ENCODE measurements at regions not wholly inside any gene's neighbourhood (a gene's known extent, or its start where the extent isn't known, plus 50 kb on each side); places are given as distances from the start of the nearest gene placed in this dataset.

DNA sequence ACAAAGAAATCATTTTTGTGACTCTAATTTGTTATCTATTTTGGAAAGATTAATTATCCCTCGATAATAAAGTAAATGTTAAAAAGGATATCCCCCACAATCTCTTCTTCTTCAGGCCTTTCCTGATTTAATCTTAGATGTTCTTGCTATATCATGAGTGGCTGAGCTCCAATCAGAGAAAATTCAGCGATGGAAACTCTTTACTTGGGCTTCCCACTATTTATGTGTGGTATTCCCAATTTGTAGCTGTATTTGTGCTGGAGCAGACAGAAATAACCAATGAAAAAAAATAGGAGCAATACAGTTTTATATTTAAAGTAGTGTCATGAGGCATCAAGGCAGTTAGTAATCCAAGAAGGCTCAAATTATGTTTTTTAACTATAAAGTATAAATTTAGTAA is 539.1 kb downstream of the PRKD1 start:
- Histone ChIP-seq H3K27me3 (ENCODE audit: control insufficient read depth, insufficient read depth, low read length, poor library complexity, severe bottlenecking) (no peaks in the 10 kb centered on the region), H3K9me3 (ENCODE audit: control insufficient read depth, low read length) (no peaks in the 10 kb centered on the region), H3K36me3 (ENCODE audit: control insufficient read depth, insufficient read depth, low read length) (no peaks in the 10 kb centered on the region), H3K9ac (ENCODE audit: extremely low read depth, low read length, poor library complexity, severe bottlenecking) (no peak overlapping the region), H3K27ac (ENCODE audit: low read depth, low read length) (no peak overlapping the region), H3K4me1 (ENCODE audit: control insufficient read depth, insufficient read depth, low read length) (no peaks in the 10 kb centered on the region), H3K4me3 (ENCODE audit: low read length) (no peak overlapping the region)
- no peaks in the 10 kb centered on the region for H3K9me3 Mint-ChIP-seq
- no peaks in the 10 kb centered on the region for H3K36me3 Mint-ChIP-seq (ENCODE audit: low read depth)
- DNase-seq, result no peak
- peaks cover 33% of the 10 kb centered on the region for H3K4me1 Mint-ChIP-seq
- H3K27me3 Mint-ChIP-seq (ENCODE audit: insufficient read depth), result no peaks in the 10 kb centered on the region
- H3K4me3 Mint-ChIP-seq, result no peak overlapping the region
- H3K27ac Mint-ChIP-seq, result no peak overlapping the region
- WGBS, 2 experiments (ENCODE audit: insufficient coverage in 1 of 2, insufficient read length in 1 of 2), result 84 to 100% methylated on average over 1 of the region's 2 CpGs
- TF ChIP-seq, protein P1, sequence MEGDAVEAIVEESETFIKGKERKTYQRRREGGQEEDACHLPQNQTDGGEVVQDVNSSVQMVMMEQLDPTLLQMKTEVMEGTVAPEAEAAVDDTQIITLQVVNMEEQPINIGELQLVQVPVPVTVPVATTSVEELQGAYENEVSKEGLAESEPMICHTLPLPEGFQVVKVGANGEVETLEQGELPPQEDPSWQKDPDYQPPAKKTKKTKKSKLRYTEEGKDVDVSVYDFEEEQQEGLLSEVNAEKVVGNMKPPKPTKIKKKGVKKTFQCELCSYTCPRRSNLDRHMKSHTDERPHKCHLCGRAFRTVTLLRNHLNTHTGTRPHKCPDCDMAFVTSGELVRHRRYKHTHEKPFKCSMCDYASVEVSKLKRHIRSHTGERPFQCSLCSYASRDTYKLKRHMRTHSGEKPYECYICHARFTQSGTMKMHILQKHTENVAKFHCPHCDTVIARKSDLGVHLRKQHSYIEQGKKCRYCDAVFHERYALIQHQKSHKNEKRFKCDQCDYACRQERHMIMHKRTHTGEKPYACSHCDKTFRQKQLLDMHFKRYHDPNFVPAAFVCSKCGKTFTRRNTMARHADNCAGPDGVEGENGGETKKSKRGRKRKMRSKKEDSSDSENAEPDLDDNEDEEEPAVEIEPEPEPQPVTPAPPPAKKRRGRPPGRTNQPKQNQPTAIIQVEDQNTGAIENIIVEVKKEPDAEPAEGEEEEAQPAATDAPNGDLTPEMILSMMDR (conservative IDR thresholded peaks at IDR 0.05), result no peak

DNA sequence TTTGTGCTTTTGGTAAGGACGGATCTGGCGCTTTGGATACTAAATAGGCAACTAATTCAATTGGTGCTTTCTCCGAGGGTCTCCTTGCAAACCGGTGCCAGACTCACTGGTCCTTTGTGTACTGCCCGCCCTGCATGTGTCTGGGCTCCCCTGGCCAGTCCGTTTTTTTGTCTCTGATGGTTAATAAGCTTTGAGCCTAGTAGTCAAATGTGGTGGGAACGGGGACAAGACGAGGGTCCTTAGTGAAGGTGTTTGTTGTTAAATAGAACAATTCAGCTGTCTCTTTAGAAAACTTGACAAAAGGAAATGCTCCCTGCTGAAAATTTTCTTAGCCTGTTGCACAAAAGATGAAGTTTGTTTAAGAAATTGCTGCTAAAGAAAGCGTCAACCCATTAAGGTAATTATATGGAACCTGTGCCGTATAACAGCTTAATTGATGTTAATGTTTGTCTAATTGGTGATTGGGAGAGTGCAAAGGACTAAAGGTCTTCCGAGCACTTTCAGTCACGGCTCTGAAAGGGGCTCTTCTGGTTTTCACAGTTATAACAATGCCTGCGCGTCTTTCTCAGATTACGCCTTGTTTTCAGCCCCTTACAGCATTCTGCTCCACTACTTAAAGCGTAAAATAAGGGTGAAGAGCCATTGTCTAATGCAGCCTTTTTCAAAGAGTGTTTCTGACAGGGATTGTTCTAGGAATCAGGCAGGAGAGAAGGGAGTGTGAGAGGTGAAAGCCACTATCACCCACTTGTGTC is 537.4 kb downstream of the PRKD1 start:
- peak overlapping the region; percentile 38 for H3K4me3 Mint-ChIP-seq
- DNase-seq, result peak; percentile 63
- H3K36me3 Mint-ChIP-seq (ENCODE audit: low read depth), result no peaks in the 10 kb centered on the region
- TF ChIP-seq, protein P1 (conservative IDR thresholded peaks at IDR 0.05), result no peak
- Histone ChIP-seq H3K4me3 (ENCODE audit: low read length) (peak overlapping the region; percentile 34), H3K27ac (ENCODE audit: low read depth, low read length) (peak overlapping the region; percentile 89), H3K27me3 (ENCODE audit: control insufficient read depth, insufficient read depth, low read length, poor library complexity, severe bottlenecking) (no peaks in the 10 kb centered on the region), H3K9ac (ENCODE audit: extremely low read depth, low read length, poor library complexity, severe bottlenecking) (no peak overlapping the region), H3K36me3 (ENCODE audit: control insufficient read depth, insufficient read depth, low read length) (no peaks in the 10 kb centered on the region), H3K4me1 (ENCODE audit: control insufficient read depth, insufficient read depth, low read length) (no peaks in the 10 kb centered on the region), H3K9me3 (ENCODE audit: control insufficient read depth, low read length) (no peaks in the 10 kb centered on the region)
- 45 to 53% methylated on average over 10 to 16 of the region's 16 CpGs for WGBS, 2 experiments (ENCODE audit: insufficient coverage in 1 of 2, insufficient read length in 1 of 2)
- H3K4me1 Mint-ChIP-seq, result peaks cover 34% of the 10 kb centered on the region
- no peaks in the 10 kb centered on the region for H3K27me3 Mint-ChIP-seq (ENCODE audit: insufficient read depth)
- H3K27ac Mint-ChIP-seq, result peak overlapping the region; percentile 79
- no peaks in the 10 kb centered on the region for H3K9me3 Mint-ChIP-seq

DNA sequence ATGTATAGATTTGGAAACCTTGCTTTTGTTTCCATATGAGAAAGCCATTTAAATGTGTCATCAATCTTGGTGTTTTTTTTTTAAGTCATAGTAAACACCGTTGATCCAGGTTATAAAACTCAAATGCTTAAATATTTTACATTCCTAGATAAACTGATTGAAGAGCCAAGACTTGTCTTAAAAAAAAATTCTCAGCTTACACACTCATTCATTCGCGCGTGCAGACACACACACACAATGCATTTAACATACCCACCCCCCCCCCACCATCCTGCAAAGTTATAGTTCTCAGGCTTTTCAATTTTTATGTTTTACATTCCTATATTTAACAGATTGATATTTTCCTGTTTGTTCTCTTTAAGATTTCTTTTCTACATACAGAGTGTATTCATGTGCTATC is 536.4 kb downstream of the PRKD1 start:
- Mint-ChIP-seq H3K4me3 (no peak overlapping the region), H3K27ac (no peak overlapping the region), H3K9me3 (no peaks in the 10 kb centered on the region), H3K4me1 (peaks cover 32% of the 10 kb centered on the region), H3K27me3 (ENCODE audit: insufficient read depth) (no peaks in the 10 kb centered on the region), H3K36me3 (ENCODE audit: low read depth) (no peaks in the 10 kb centered on the region)
- H3K4me1 ChIP-seq (ENCODE audit: control insufficient read depth, insufficient read depth, low read length), result no peaks in the 10 kb centered on the region
- H3K27me3 ChIP-seq (ENCODE audit: control insufficient read depth, insufficient read depth, low read length, poor library complexity, severe bottlenecking), result no peaks in the 10 kb centered on the region
- TF ChIP-seq, protein P1 (conservative IDR thresholded peaks at IDR 0.05), result no peak
- H3K27ac ChIP-seq (ENCODE audit: low read depth, low read length), result peak overlapping the region; percentile 89
- DNase-seq, result no peak
- H3K9ac ChIP-seq (ENCODE audit: extremely low read depth, low read length, poor library complexity, severe bottlenecking), result no peak overlapping the region
- no peaks in the 10 kb centered on the region for H3K9me3 ChIP-seq (ENCODE audit: control insufficient read depth, low read length)
- 93 to 100% methylated on average over 2 to 4 of the region's 4 CpGs for WGBS, 2 experiments (ENCODE audit: insufficient coverage in 1 of 2, insufficient read length in 1 of 2)
- no peaks in the 10 kb centered on the region for H3K36me3 ChIP-seq (ENCODE audit: control insufficient read depth, insufficient read depth, low read length)
- no peak overlapping the region for H3K4me3 ChIP-seq (ENCODE audit: low read length)
